Right atrium auricular region (tissue), 2 donors: ENCODE measurements at regions not wholly inside any gene's neighbourhood (a gene's known extent, or its start where the extent isn't known, plus 50 kb on each side); places are given as distances from the start of the nearest gene placed in this dataset.

Experiments
- DNase-seq: peaks from one replicate; pipeline ENCODE4 v3.0.0-alpha.2; 2019; ENCODE audit warnings: low spot score
- H3K27ac ChIP-seq, 2 donors: fragments of 200-600 bp; sonication (generic); 1 replicate in 1 of 2; 2 replicates in 1 of 2; pipeline ENCODE4 v1.5.1; 2016 to 2019
- H3K27me3 ChIP-seq, 2 donors: fragments of 200-600 bp; sonication (generic); one replicate each; pipeline versions ENCODE4 v1.5.1 to v1.6.0; 2017 to 2019
- H3K36me3 ChIP-seq: fragments of 200-600 bp; sonication (generic); one replicate; pipeline ENCODE4 v1.5.1; 2016
- H3K4me1 ChIP-seq, 2 donors: fragments of 200-600 bp; sonication (generic); one replicate each; pipeline versions ENCODE4 v1.5.1 to v1.6.0; 2017 to 2019
- H3K4me3 ChIP-seq, 2 donors: fragments of 200-600 bp; sonication (generic); 1 replicate in 1 of 2; 2 replicates in 1 of 2; pipeline ENCODE4 v1.5.1; 2017 to 2019; ENCODE audit warnings: mild to moderate bottlenecking in 1 of 2, moderate library complexity in 1 of 2
- H3K9me3 ChIP-seq, 2 donors: fragments of 200-600 bp; sonication (generic); one replicate each; pipeline ENCODE4 v1.5.1; 2019
- TF ChIP-seq, protein P1 (sequence below), 2 donors: fragments of 200-600 bp; sonication (generic); IDR thresholded peaks; one replicate each; pipeline ENCODE4 v1.5.1; 2019; ENCODE audit warnings: antibody characterized with exemption in 2 of 2

DNA sequence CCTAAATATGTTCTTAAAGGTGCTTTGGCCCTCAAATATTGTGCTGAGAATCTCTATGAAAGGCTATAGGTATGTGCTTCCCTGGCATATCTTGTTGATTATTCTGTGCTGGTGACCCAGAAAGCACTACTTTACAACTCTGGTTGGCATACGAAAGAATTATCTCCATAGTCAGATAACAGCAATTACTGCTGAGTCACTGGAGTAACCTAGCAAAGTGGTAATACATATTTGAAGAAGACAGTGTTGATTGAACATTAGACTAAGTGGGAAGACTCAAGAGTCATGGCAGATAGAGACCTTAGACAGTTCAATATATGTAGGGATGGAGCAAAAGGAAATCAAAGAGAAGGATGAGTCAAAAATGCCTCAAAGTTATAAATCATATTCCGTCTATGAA lies 1978.5 kb upstream of the LRRTM1 start:
- H3K4me1 ChIP-seq: no peaks in the 10 kb centered on the region
- H3K9me3 ChIP-seq: no peaks in the 10 kb centered on the region
- no peak overlapping the region for H3K4me3 ChIP-seq
- H3K27ac ChIP-seq: no peak overlapping the region
- DNase-seq: no peak
- no peaks in the 10 kb centered on the region for H3K27me3 ChIP-seq
- H3K36me3 ChIP-seq: no peaks in the 10 kb centered on the region
- TF ChIP-seq, protein P1, sequence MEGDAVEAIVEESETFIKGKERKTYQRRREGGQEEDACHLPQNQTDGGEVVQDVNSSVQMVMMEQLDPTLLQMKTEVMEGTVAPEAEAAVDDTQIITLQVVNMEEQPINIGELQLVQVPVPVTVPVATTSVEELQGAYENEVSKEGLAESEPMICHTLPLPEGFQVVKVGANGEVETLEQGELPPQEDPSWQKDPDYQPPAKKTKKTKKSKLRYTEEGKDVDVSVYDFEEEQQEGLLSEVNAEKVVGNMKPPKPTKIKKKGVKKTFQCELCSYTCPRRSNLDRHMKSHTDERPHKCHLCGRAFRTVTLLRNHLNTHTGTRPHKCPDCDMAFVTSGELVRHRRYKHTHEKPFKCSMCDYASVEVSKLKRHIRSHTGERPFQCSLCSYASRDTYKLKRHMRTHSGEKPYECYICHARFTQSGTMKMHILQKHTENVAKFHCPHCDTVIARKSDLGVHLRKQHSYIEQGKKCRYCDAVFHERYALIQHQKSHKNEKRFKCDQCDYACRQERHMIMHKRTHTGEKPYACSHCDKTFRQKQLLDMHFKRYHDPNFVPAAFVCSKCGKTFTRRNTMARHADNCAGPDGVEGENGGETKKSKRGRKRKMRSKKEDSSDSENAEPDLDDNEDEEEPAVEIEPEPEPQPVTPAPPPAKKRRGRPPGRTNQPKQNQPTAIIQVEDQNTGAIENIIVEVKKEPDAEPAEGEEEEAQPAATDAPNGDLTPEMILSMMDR (IDR thresholded peaks at IDR 0.05): no peak

DNA sequence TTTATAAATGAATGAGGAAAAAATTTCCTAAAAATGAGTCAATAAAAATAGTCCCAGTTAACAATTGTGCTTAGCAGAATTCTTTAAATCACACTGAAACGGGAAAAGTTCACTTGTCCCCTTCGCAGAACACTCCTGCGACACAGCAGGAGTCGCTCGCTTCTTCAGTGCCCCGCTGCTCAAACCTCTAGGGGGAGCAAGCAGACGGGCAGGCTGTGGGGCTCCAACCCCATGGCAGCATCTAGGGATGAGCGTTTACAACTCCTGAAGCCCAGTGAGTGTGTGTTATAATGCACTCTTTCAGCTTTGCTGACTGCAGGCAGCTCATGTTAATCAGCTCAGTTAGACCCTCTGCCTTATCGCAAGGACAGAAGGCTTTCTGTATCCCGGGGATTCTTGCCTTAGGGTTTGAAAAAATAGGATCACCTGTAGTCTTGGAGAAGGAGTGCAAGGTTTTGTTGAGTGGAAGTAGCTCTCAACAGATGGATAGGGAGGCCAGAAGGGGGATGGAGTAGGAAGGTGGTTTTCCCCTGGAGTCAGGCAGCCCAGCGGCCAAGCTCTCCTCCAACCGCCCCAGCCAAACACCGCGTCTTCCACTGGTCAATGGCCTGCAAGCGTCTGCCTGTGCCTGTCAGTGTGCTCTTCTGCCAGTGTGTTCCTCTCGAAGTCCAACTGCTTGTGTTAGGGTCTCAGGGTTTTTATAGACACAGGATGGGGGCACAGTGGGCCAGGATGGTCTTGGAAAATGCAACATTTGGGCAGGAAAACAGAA lies 1977.7 kb upstream of the LRRTM1 start:
- Histone ChIP-seq H3K4me3 (no peak overlapping the region), H3K36me3 (no peaks in the 10 kb centered on the region), H3K27ac (no peak overlapping the region), H3K27me3 (no peaks in the 10 kb centered on the region), H3K4me1 (no peaks in the 10 kb centered on the region), H3K9me3 (no peaks in the 10 kb centered on the region)
- TF ChIP-seq, protein P1 (IDR thresholded peaks at IDR 0.05): no peak
- no peak for DNase-seq

DNA sequence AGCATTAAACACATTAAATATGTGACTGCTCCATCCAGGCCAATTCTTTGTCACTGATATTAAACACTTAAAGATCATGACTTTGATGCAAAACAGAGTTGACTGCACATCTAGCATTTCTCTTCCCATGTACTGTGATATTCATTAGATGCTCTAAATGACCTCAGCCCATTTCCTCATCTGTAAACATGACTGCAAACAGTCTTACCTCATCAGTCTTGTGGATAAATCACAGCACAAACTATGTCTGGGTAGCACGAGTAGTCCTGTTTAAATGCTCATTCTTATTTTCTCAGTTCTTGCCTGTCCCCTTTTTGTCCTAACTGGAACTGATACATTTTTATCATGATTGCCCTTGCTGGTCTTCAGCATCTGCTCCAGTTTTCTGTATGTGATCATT lies 1974.8 kb upstream of the LRRTM1 start:
- no peaks in the 10 kb centered on the region for H3K27me3 ChIP-seq
- TF ChIP-seq, protein P1 (IDR thresholded peaks at IDR 0.05): no peak
- H3K9me3 ChIP-seq: no peaks in the 10 kb centered on the region
- no peak for DNase-seq
- no peak overlapping the region for H3K27ac ChIP-seq
- H3K36me3 ChIP-seq: no peaks in the 10 kb centered on the region
- H3K4me3 ChIP-seq: no peak overlapping the region
- no peaks in the 10 kb centered on the region for H3K4me1 ChIP-seq

DNA sequence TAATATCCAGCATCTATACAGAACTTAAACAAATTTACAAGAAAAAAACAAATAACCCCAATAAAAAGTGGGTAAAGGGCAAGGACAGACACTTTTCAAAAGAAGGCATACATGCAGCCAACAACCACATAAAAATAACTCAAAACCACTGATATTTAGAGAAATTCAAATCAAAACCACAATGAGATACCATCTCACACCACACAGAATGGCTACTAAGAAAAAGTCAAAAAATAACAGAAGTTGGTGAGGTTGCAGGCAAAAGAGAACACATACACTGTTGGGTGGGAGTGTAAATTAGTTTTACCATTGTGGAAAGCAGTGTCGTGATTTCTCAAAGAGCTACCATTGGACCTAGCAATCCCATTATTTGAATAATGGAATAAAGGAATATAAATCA lies 1973.9 kb upstream of the LRRTM1 start:
- no peak for DNase-seq
- Histone ChIP-seq H3K4me3 (no peak overlapping the region), H3K27ac (no peak overlapping the region), H3K27me3 (no peaks in the 10 kb centered on the region), H3K36me3 (no peaks in the 10 kb centered on the region), H3K4me1 (no peaks in the 10 kb centered on the region), H3K9me3 (no peaks in the 10 kb centered on the region)
- TF ChIP-seq, protein P1 (IDR thresholded peaks at IDR 0.05): no peak

DNA sequence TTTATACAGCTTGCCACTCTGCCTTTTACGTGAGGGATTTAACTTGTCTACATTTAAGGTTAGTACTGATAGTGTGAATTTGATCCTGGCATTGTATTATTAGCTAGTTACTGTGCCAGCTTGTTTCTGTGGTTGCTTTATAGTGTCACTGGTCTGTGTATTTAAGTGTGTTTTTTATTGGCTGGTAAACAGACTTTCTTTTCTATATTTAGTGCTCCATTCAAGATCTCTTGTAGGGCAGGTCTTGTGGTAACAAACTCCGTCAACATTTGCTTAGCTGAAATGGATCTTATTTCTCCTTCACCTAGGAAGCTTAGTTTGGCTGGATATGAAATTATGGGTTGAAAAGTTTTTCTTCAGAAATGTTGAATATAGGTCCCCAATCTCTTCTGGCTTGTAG lies 1971.0 kb upstream of the LRRTM1 start:
- Histone ChIP-seq H3K27me3 (no peaks in the 10 kb centered on the region), H3K4me3 (no peak overlapping the region), H3K36me3 (no peaks in the 10 kb centered on the region), H3K4me1 (no peaks in the 10 kb centered on the region), H3K9me3 (no peaks in the 10 kb centered on the region), H3K27ac (no peak overlapping the region)
- TF ChIP-seq, protein P1 (IDR thresholded peaks at IDR 0.05): no peak
- DNase-seq: no peak

DNA sequence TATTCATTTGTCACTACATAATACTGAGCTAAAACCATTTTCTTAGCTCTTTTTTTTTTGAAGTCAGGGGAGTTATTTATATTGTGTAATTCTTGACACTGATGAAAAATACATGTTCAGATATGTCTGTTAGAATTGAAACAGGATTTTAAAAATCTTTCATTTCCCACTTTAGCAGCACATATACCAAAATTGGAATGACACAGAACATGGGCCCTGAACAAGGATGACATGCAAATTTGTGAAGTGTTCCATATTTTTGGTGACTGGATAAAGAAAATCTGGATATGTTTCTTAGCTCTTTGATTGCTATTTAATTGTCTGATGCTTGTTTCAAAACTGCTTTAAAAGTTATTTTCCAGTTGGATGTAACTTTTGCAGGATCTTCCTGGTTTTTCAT lies 1963.9 kb upstream of the LRRTM1 start:
- Histone ChIP-seq H3K9me3 (no peaks in the 10 kb centered on the region), H3K27ac (no peak overlapping the region), H3K4me3 (no peak overlapping the region), H3K27me3 (no peaks in the 10 kb centered on the region), H3K4me1 (no peaks in the 10 kb centered on the region), H3K36me3 (no peaks in the 10 kb centered on the region)
- TF ChIP-seq, protein P1 (IDR thresholded peaks at IDR 0.05): no peak
- no peak for DNase-seq
